ENCODE measurements at regions not wholly inside any gene's neighbourhood (a gene's known extent, or its start where the extent isn't known, plus 50 kb on each side); places are given as distances from the start of the nearest gene placed in this dataset.
A peak's percentile ranks its signal among the peaks of the same experiment; 100 is the strongest.

DNA sequence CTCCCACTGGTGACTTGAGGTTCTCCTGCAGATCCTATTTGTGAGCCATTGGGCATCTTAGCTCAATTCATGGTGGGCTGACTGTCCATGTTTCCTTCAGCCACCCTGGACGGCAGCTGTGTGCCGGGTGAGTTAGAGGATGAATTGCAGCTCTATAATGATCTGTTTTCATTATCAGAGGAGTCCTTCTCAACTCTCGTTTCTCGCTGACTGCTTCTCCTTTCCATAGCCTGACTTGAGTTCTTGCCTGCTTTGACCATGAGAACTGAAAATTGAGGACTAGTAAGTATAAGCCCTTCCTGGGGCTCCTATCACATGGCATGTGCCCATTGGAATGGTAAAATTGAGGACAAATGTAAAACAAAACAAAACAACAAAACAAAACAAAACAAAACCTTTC, 121.8 kb downstream of the CDC42EP3 start:
- ChIA-PET CTCF (no interaction called here), POLR2A (ENCODE audit: unreplicated experiment) (no interaction called here)
- intact Hi-C loops (cut with micrococcal nuclease) = no loop called here
- Histone ChIP-seq H2AFZ (ENCODE audit: low read length) (no peak overlapping the region), H3K36me3 (ENCODE audit: low read depth, low read length) (no peaks in the 10 kb centered on the region), H3K79me2 (ENCODE audit: low read length) (no peaks in the 10 kb centered on the region), H3K27ac (ENCODE audit: low read length) (no peak overlapping the region), H3K27me3 (ENCODE audit: low read length) (no peaks in the 10 kb centered on the region), H3K9ac (ENCODE audit: low read length) (no peak overlapping the region), H3K9me3 (ENCODE audit: low read length) (no peaks in the 10 kb centered on the region), H3K4me3 (ENCODE audit: low read length) (no peak overlapping the region), H3F3A (ENCODE audit: low read length, unreplicated experiment) (no peaks in the 10 kb centered on the region), H3K4me2 (ENCODE audit: low read length) (no peak overlapping the region), H4K20me1 (ENCODE audit: low read length) (no peaks in the 10 kb centered on the region), H3K9me2 (replicated peaks; ENCODE audit: low read length) (no peaks in the 10 kb centered on the region), H3K4me1 (ENCODE audit: insufficient read depth, low read length) (peaks cover 17% of the 10 kb centered on the region)
- no TSS peak for BruUV-seq (replicated peaks)
- ATAC-seq = no peak
- no peak for DNase-seq
- TF ChIP-seq, protein P1, sequence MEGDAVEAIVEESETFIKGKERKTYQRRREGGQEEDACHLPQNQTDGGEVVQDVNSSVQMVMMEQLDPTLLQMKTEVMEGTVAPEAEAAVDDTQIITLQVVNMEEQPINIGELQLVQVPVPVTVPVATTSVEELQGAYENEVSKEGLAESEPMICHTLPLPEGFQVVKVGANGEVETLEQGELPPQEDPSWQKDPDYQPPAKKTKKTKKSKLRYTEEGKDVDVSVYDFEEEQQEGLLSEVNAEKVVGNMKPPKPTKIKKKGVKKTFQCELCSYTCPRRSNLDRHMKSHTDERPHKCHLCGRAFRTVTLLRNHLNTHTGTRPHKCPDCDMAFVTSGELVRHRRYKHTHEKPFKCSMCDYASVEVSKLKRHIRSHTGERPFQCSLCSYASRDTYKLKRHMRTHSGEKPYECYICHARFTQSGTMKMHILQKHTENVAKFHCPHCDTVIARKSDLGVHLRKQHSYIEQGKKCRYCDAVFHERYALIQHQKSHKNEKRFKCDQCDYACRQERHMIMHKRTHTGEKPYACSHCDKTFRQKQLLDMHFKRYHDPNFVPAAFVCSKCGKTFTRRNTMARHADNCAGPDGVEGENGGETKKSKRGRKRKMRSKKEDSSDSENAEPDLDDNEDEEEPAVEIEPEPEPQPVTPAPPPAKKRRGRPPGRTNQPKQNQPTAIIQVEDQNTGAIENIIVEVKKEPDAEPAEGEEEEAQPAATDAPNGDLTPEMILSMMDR (conservative IDR thresholded peaks at IDR 0.05; ENCODE audit: low read depth, low read length) = no peak
- TF ChIP-seq EZH2 (IDR thresholded peaks at IDR 0.05; ENCODE audit: low read length, unreplicated experiment) (no peak), EZH2phosphoT487 (IDR thresholded peaks at IDR 0.05; ENCODE audit: borderline replicate concordance, low read length) (no peak)

DNA sequence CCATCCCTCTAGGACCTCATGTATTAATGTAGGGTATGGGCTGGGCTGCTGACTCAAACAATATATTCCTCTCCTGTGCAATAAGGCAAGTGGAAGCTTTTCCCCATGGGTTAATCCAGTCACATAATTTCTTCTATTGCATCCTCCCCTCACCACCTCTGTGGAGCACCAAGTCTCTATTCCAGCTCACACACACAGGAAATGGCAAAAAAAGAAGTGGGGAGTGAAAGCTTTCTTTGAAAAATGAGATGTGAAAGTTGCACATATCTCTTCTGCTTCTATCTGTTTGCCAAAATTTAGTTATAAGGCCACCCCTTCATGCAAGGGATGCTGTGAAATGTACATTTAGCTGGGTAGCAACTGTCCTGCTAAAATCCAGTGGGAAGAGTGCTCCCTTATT, 121.3 kb downstream of the CDC42EP3 start:
- Histone ChIP-seq H2AFZ (ENCODE audit: low read length) (no peak overlapping the region), H4K20me1 (ENCODE audit: low read length) (no peaks in the 10 kb centered on the region), H3K27me3 (ENCODE audit: low read length) (no peaks in the 10 kb centered on the region), H3K4me1 (ENCODE audit: insufficient read depth, low read length) (peaks cover 17% of the 10 kb centered on the region), H3K9me2 (replicated peaks; ENCODE audit: low read length) (no peaks in the 10 kb centered on the region), H3K4me2 (ENCODE audit: low read length) (no peak overlapping the region), H3K79me2 (ENCODE audit: low read length) (no peaks in the 10 kb centered on the region), H3K27ac (ENCODE audit: low read length) (no peak overlapping the region), H3K4me3 (ENCODE audit: low read length) (no peak overlapping the region), H3K9me3 (ENCODE audit: low read length) (no peaks in the 10 kb centered on the region), H3K9ac (ENCODE audit: low read length) (no peak overlapping the region), H3K36me3 (ENCODE audit: low read depth, low read length) (no peaks in the 10 kb centered on the region), H3F3A (ENCODE audit: low read length, unreplicated experiment) (no peaks in the 10 kb centered on the region)
- POLR2A ChIA-PET (ENCODE audit: unreplicated experiment) = no interaction called here
- TF ChIP-seq EZH2phosphoT487 (IDR thresholded peaks at IDR 0.05; ENCODE audit: borderline replicate concordance, low read length) = no peak
- TF ChIP-seq, protein P1 (conservative IDR thresholded peaks at IDR 0.05; ENCODE audit: low read depth, low read length) = no peak
- CTCF ChIA-PET = no interaction called here
- BruUV-seq (replicated peaks) = no TSS peak
- intact Hi-C loops (cut with micrococcal nuclease) = no loop called here
- DNase-seq = no peak
- ATAC-seq = no peak

DNA sequence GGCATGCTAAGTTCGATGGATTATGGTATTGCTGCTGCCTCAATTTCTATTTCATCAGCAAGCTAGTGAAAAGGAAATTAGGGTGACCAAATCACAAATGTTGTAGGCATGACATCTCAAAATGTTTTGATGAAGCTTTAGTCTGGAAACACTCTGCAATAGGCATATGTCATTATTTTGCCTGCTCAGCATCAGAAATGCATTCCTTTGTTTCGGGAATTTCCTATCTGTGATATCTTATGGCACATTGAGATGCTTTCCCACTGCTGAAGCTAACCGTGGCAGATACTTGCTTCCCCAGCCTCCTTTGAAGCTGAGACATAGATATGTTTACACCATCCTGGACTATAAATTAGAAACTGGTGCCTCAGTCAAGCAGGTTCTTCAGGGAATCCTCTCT, 119.7 kb downstream of the CDC42EP3 start:
- Histone ChIP-seq H3K27ac (ENCODE audit: low read length) (no peak overlapping the region), H3K9me3 (ENCODE audit: low read length) (no peaks in the 10 kb centered on the region), H3K9me2 (replicated peaks; ENCODE audit: low read length) (no peaks in the 10 kb centered on the region), H3F3A (ENCODE audit: low read length, unreplicated experiment) (no peaks in the 10 kb centered on the region), H3K4me3 (ENCODE audit: low read length) (0 out of 2 replicates have a peak overlapping the region, but pooled peaks have one; percentile 12), H3K4me1 (ENCODE audit: insufficient read depth, low read length) (peaks cover 17% of the 10 kb centered on the region), H3K79me2 (ENCODE audit: low read length) (no peaks in the 10 kb centered on the region), H2AFZ (ENCODE audit: low read length) (0 out of 2 replicates have a peak overlapping the region, but pooled peaks have one; percentile 11), H3K27me3 (ENCODE audit: low read length) (no peaks in the 10 kb centered on the region), H3K36me3 (ENCODE audit: low read depth, low read length) (no peaks in the 10 kb centered on the region), H3K9ac (ENCODE audit: low read length) (no peak overlapping the region), H3K4me2 (ENCODE audit: low read length) (peak overlapping the region; percentile 61), H4K20me1 (ENCODE audit: low read length) (no peaks in the 10 kb centered on the region)
- ChIA-PET POLR2A (ENCODE audit: unreplicated experiment) (no interaction called here), CTCF (no interaction called here)
- BruUV-seq (replicated peaks) = no TSS peak
- ATAC-seq = no peak
- intact Hi-C loops (cut with micrococcal nuclease) = no loop called here
- TF ChIP-seq EZH2 (IDR thresholded peaks at IDR 0.05; ENCODE audit: low read length, unreplicated experiment) (no peak), EZH2phosphoT487 (IDR thresholded peaks at IDR 0.05; ENCODE audit: borderline replicate concordance, low read length) (no peak)
- TF ChIP-seq, protein P1 (conservative IDR thresholded peaks at IDR 0.05; ENCODE audit: low read depth, low read length) = no peak
- no peak for DNase-seq
